ENCODE measurements at regions not wholly inside any gene's neighbourhood (a gene's known extent, or its start where the extent isn't known, plus 50 kb on each side); places are given as distances from the start of the nearest gene placed in this dataset.

DNA sequence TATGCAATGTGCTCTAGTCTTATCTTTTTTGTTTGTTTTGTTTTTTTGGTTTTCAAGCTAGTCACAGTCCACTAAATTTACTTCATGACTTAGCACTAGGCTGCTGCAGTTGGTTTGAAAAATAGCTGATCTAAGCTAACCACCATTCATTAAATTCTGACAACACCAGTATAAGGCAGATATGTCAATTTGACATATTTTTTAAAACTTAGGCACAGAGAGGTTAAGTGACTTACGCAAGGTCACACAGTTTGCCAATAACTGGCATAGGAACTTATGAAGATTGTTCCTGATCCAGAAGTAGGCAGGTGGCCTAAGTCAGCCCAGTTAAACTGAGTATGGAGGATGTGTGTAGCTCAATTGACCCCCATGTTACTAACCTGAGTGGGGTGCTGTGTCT, 377.3 kb upstream of the NFE2L3 start:
- TF ChIP-seq, protein P1, sequence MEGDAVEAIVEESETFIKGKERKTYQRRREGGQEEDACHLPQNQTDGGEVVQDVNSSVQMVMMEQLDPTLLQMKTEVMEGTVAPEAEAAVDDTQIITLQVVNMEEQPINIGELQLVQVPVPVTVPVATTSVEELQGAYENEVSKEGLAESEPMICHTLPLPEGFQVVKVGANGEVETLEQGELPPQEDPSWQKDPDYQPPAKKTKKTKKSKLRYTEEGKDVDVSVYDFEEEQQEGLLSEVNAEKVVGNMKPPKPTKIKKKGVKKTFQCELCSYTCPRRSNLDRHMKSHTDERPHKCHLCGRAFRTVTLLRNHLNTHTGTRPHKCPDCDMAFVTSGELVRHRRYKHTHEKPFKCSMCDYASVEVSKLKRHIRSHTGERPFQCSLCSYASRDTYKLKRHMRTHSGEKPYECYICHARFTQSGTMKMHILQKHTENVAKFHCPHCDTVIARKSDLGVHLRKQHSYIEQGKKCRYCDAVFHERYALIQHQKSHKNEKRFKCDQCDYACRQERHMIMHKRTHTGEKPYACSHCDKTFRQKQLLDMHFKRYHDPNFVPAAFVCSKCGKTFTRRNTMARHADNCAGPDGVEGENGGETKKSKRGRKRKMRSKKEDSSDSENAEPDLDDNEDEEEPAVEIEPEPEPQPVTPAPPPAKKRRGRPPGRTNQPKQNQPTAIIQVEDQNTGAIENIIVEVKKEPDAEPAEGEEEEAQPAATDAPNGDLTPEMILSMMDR (IDR thresholded peaks at IDR 0.05): no peak
- no peak for TF ChIP-seq POLR2A (IDR thresholded peaks at IDR 0.05)
